Mammary epithelial cell (primary cell): ENCODE measurements at regions not wholly inside any gene's neighbourhood (a gene's known extent, or its start where the extent isn't known, plus 50 kb on each side); places are given as distances from the start of the nearest gene placed in this dataset.

Experiments
- CTCF ChIP-seq, 2 donors: IDR thresholded peaks in 1 of 2; conservative IDR thresholded peaks in 1 of 2; 2 replicates each; pipeline ENCODE4 v1.5.1; 2011 to 2012; ENCODE audit warnings: inconsistent platforms in 2 of 2, low read length in 2 of 2, mild to moderate bottlenecking in 2 of 2, control low read depth in 1 of 2, low read depth in 1 of 2; ENCODE audit not compliant: insufficient read depth in 1 of 2; ENCODE audit errors: extremely low read depth in 1 of 2
- EZH2 ChIP-seq: IDR thresholded peaks from 2 replicates; pipeline ENCODE4 v1.6.1; 2012; ENCODE audit warnings: low read length, inconsistent platforms, borderline replicate concordance

- TF ChIP-seq CTCF (conservative IDR thresholded peaks at IDR 0.05 in 1 of 2, IDR thresholded peaks at IDR 0.05 in 1 of 2; ENCODE audit: extremely low read depth in 1 of 2, insufficient read depth in 1 of 2, low read depth in 1 of 2, low read length in 2 of 2) (no peak), EZH2 (no peak)
Observed at GRCh38 chr7:118648002-118648401, 423.5 kb downstream of the ANKRD7 start.
